Common myeloid progenitor, CD34-positive (primary cell): ENCODE measurements at regions not wholly inside any gene's neighbourhood (a gene's known extent, or its start where the extent isn't known, plus 50 kb on each side); places are given as distances from the start of the nearest gene placed in this dataset.

Source experiments
- CTCF ChIA-PET: fragments of 350-600 bp; sonication (Branson Sonifier 250); formaldehyde crosslinking; loops from one replicate; lab custom pipeline; 2021; ENCODE audit warnings: antibody characterized with exemption; lab: Charles Lee
- POLR2A ChIA-PET: fragments of 350-600 bp; sonication (Branson Sonifier 250); formaldehyde crosslinking; loops from one replicate; lab custom pipeline; 2021; ENCODE audit warnings: antibody characterized with exemption; lab: Charles Lee
- DNase-seq, 3 donors: peaks; one replicate each; pipeline versions ENCODE4 v3.0.0 to v3.0.0-alpha.2; 2013
- H3K27ac ChIP-seq, 2 experiments: 1 replicate in 1 of 2; 2 replicates in 1 of 2; pipeline ENCODE4 v1.7.0; 2013; ENCODE audit warnings: inconsistent platforms in 2 of 2, low read length in 2 of 2, mild to moderate bottlenecking in 2 of 2, low read depth in 1 of 2, moderate library complexity in 1 of 2; ENCODE audit not compliant: severe bottlenecking in 2 of 2, insufficient read depth in 1 of 2, poor library complexity in 1 of 2
- H3K27me3 ChIP-seq, 5 experiments: replicated peaks in 2 of 5; 1 replicate in 3 of 5; 2 replicates in 2 of 5; pipeline versions ENCODE4 v1.6.1 to v1.7.0; 2013; ENCODE audit warnings: low read length in 4 of 5, mild to moderate bottlenecking in 2 of 5, moderate library complexity in 2 of 5, inconsistent platforms in 1 of 5; ENCODE audit not compliant: insufficient read depth in 5 of 5, control insufficient read depth in 4 of 5
- H3K36me3 ChIP-seq, 4 experiments: 1 replicate in 2 of 4; 2 replicates in 2 of 4; pipeline versions ENCODE4 v1.6.1 to v1.7.0; 2013; ENCODE audit warnings: low read length in 3 of 4, control low read depth in 1 of 4, mild to moderate bottlenecking in 1 of 4; ENCODE audit not compliant: control insufficient read depth in 4 of 4, insufficient read depth in 4 of 4
- H3K4me1 ChIP-seq, 4 experiments: 1 replicate in 3 of 4; 2 replicates in 1 of 4; pipeline versions ENCODE4 v1.6.1 to v1.7.1; 2013; ENCODE audit warnings: low read length in 3 of 4, mild to moderate bottlenecking in 3 of 4, control low read depth in 1 of 4, inconsistent platforms in 1 of 4, moderate library complexity in 1 of 4; ENCODE audit not compliant: control insufficient read depth in 4 of 4, insufficient read depth in 4 of 4; ENCODE audit errors: control extremely low read depth in 1 of 4
- H3K4me3 ChIP-seq, 7 experiments: 1 replicate in 4 of 7; 2 replicates in 3 of 7; pipeline versions ENCODE4 v1.5.1 to v1.7.0; 2013; ENCODE audit warnings: mild to moderate bottlenecking in 7 of 7, low read length in 6 of 7, moderate library complexity in 6 of 7, inconsistent platforms in 2 of 7, low read depth in 2 of 7, control low read depth in 1 of 7; ENCODE audit not compliant: insufficient read depth in 4 of 7, control insufficient read depth in 1 of 7; ENCODE audit errors: extremely low read depth in 1 of 7
- H3K9me3 ChIP-seq, 5 experiments: 1 replicate in 4 of 5; 2 replicates in 1 of 5; pipeline versions ENCODE4 v1.6.1 to v1.7.1; 2013; ENCODE audit warnings: low read length in 4 of 5, mild to moderate bottlenecking in 2 of 5, inconsistent platforms in 1 of 5, low read depth in 1 of 5, moderate library complexity in 1 of 5; ENCODE audit not compliant: control insufficient read depth in 4 of 5, insufficient read depth in 2 of 5; ENCODE audit errors: control extremely low read depth in 1 of 5
- WGBS: methylation state at CpG from one replicate; pipeline ENCODE4 v1.1.5; 2013; ENCODE audit not compliant: insufficient coverage; 5-methylcytosine and 5-hydroxymethylcytosine counted together

- Histone ChIP-seq H3K36me3 (no peaks in the 10 kb centered on the region), H3K27ac (peak overlapping the region in 1 of 2 experiments; percentile 67), H3K4me3 (peak overlapping the region in 2 of 7 experiments; percentile 12 to 52), H3K27me3 (no peaks in the 10 kb centered on the region), H3K9me3 (no peaks in the 10 kb centered on the region), H3K4me1 (peaks cover 17 to 58% (median 25%) of the 10 kb centered on the region in 4 experiments)
- POLR2A ChIA-PET: no interaction called here
- CTCF ChIA-PET: interaction anchor here (0.6 to 1.6 kb wide), 5 partner anchors 725 to 1640 kb away, joined by 3 to 6 read pairs (median 3); no protein-coding TSS in a partner anchor
- DNase-seq: peak; percentile 38 to 81 (median 67)
- no CpG with 5 or more reads among the region's 1 CpG for WGBS
Observed at GRCh38 chr3:35968043-35968622, 328.8 kb downstream of the ARPP21 start.

GRCh38 chr3:35969406-35969805, 330.1 kb downstream of the ARPP21 start:
- DNase-seq: peak; percentile 33 to 67 (median 57)
- H3K36me3 ChIP-seq: no peaks in the 10 kb centered on the region
- ChIA-PET POLR2A (no interaction called here), CTCF (interaction anchor here (1.6 kb wide), 1 partner anchor 735 kb away, joined by 6 read pairs; no protein-coding TSS in a partner anchor)
- no CpG with 5 or more reads among the region's 3 CpGs for WGBS
- H3K4me3 ChIP-seq: peak overlapping the region in 3 of 7 experiments; percentile 6 to 52 (median 15)
- H3K27me3 ChIP-seq: no peaks in the 10 kb centered on the region
- peaks cover 17 to 58% (median 25%) of the 10 kb centered on the region in 4 experiments for H3K4me1 ChIP-seq
- peak overlapping the region in 1 of 2 experiments; percentile 67 for H3K27ac ChIP-seq
- no peaks in the 10 kb centered on the region for H3K9me3 ChIP-seq

DNA sequence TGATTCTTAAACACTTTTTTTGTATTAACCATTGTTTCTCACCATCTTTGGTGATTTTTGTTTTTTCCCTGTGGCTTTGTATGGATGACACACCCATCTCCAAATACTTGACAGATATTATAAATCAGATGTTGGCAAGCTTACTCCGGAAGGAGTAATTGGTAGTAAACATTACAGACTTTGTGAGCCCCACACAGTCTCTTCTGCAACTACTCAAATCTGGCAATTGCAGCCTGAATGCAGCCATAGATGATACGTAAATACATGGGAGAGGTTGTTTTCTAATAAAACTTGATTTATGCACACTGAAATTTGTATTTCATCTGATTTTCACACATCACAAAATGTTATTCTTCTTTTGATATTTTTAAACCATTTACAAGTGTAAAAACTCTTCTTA, 331.5 kb downstream of the ARPP21 start:
- H3K4me1 ChIP-seq: peaks cover 17 to 58% (median 25%) of the 10 kb centered on the region in 4 experiments
- no peaks in the 10 kb centered on the region for H3K36me3 ChIP-seq
- no peaks in the 10 kb centered on the region for H3K27me3 ChIP-seq
- no peak overlapping the region for H3K27ac ChIP-seq
- POLR2A ChIA-PET: no interaction called here
- CTCF ChIA-PET: no interaction called here
- no peaks in the 10 kb centered on the region for H3K9me3 ChIP-seq
- H3K4me3 ChIP-seq: peak overlapping the region in 1 of 7 experiments; percentile 3
- no CpG with 5 or more reads among the region's 2 CpGs for WGBS
- peak in 1 of 3 donors; percentile 29 for DNase-seq

- Histone ChIP-seq H3K36me3 (no peaks in the 10 kb centered on the region), H3K4me1 (peaks cover 17 to 57% (median 25%) of the 10 kb centered on the region in 4 experiments), H3K4me3 (no peak overlapping the region), H3K9me3 (no peaks in the 10 kb centered on the region), H3K27me3 (no peaks in the 10 kb centered on the region), H3K27ac (no peak overlapping the region)
- DNase-seq: peak; percentile 46 to 73 (median 54)
- ChIA-PET POLR2A (no interaction called here), CTCF (interaction anchor here (1.2 kb wide), 1 partner anchor 569 kb away, joined by 3 read pairs; no protein-coding TSS in a partner anchor)
- 50% methylated on average over 1 of the region's 1 CpG for WGBS
Observed at GRCh38 chr3:35971686-35972085, 332.4 kb downstream of the ARPP21 start.

DNA sequence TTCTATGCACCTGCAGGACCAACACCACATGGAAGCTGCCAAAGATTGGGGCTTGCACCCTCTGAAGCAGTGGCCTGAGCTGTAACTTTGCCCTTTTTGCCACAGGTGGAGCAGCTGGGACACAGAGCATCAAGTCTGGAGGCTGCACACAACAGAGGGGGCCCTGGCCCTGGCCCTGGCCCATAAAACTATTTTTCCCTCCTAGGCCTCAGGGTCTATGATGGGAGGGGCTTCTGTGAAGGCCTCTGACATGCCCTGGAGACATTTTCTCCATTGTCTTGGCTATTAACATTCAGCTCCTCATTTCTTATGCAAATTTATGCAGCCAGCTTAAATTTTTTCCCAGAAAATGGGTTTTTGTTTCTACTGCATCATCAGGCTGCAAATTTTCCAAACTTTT, 335.5 kb downstream of the ARPP21 start:
- Histone ChIP-seq H3K27me3 (no peaks in the 10 kb centered on the region), H3K27ac (no peak overlapping the region), H3K4me3 (no peak overlapping the region), H3K4me1 (peaks cover 5 to 26% (median 9%) of the 10 kb centered on the region in 4 experiments), H3K36me3 (no peaks in the 10 kb centered on the region), H3K9me3 (no peaks in the 10 kb centered on the region)
- POLR2A ChIA-PET: no interaction called here
- CTCF ChIA-PET: interaction anchor here (0.7 kb wide), 1 partner anchor 10 kb away, joined by 3 read pairs; no protein-coding TSS in a partner anchor
- DNase-seq: no peak

GRCh38 chr3:35986161-35986560, 346.8 kb downstream of the ARPP21 start:
- H3K4me1 ChIP-seq: no peaks in the 10 kb centered on the region
- no peaks in the 10 kb centered on the region for H3K36me3 ChIP-seq
- no peak overlapping the region for H3K27ac ChIP-seq
- no peak overlapping the region for H3K4me3 ChIP-seq
- ChIA-PET POLR2A (no interaction called here), CTCF (no interaction called here)
- H3K27me3 ChIP-seq: no peaks in the 10 kb centered on the region
- DNase-seq: no peak
- no peaks in the 10 kb centered on the region for H3K9me3 ChIP-seq

- H3K4me1 ChIP-seq: no peaks in the 10 kb centered on the region
- POLR2A ChIA-PET: no interaction called here
Observed at GRCh38 chr3:35987386-35987785, 348.1 kb downstream of the ARPP21 start.

More at GRCh38 chr3:35987386-35987785, 348.1 kb downstream of the ARPP21 start:
- Histone ChIP-seq H3K4me3 (no peak overlapping the region), H3K27me3 (no peaks in the 10 kb centered on the region), H3K36me3 (no peaks in the 10 kb centered on the region), H3K9me3 (no peaks in the 10 kb centered on the region), H3K27ac (no peak overlapping the region)
- no peak for DNase-seq
- CTCF ChIA-PET: no interaction called here
